GM12878 (cell line): ENCODE measurements at regions not wholly inside any gene's neighbourhood (a gene's known extent, or its start where the extent isn't known, plus 50 kb on each side); places are given as distances from the start of the nearest gene placed in this dataset.

ENCODE experiments used
- ATAC-seq: fragments of 200-7000 bp; cut with Tn5 transposase; 3 replicates; pipeline ENCODE4 v1.9.1; 2020; ENCODE audit warnings: mild to moderate bottlenecking, moderate library complexity
- BruUV-seq: library from RNA; stranded (reverse); fragments of 400-500 nt; replicated peaks from 2 replicates; lab custom pipeline; 2021; lab: Mats Ljungman, UMichigan
- CTCF ChIA-PET: fragments of 300-600 bp; sonication (Branson Sonifier 250); formaldehyde crosslinking; extraction: SDS; loops from one replicate; lab custom pipeline; 2021; ENCODE audit warnings: inconsistent platforms; lab: Yijun Ruan, JAX
- POLR2A ChIA-PET: fragments of 350-600 bp; formaldehyde crosslinking; extraction: SDS; loops from one replicate; lab custom pipeline; 2021; ENCODE audit warnings: inconsistent platforms; lab: Charles Lee
- RAD21 ChIA-PET: fragments of 300-600 bp; sonication (Branson Sonifier 250); formaldehyde crosslinking; loops from one replicate; lab custom pipeline; 2023; ENCODE audit warnings: antibody characterized with exemption; ENCODE audit not compliant: unreplicated experiment; lab: Charles Lee
- SMC1A ChIA-PET: fragments of 300-600 bp; sonication (Branson Sonifier 250); formaldehyde crosslinking; loops from one replicate; lab custom pipeline; 2023; ENCODE audit not compliant: unreplicated experiment, uncharacterized antibody; lab: Charles Lee
- DNase-seq: peaks from one replicate; pipeline ENCODE4 v3.0.0-alpha.2; 2011; ENCODE audit warnings: low read depth, low spot score
- FAIRE-seq: peaks from 3 replicates; lab custom pipeline; 2011; peaks lifted over from hg19 to GRCh38; lab: Jason Lieb, UNC
- H2AFZ ChIP-seq: 2 replicates; pipeline ENCODE4 v1.6.0; 2011; ENCODE audit warnings: low read depth, low read length, control low read depth; ENCODE audit not compliant: control insufficient read depth
- H3K27ac ChIP-seq: 2 replicates; pipeline ENCODE4 v1.5.1; 2011; ENCODE audit warnings: control low read depth; ENCODE audit not compliant: control insufficient read depth, insufficient read depth
- H3K27me3 ChIP-seq, 2 experiments: replicated peaks in 1 of 2; 2 replicates each; pipeline versions ENCODE4 v1.6.0 to v1.6.1; 2011; ENCODE audit warnings: low read length in 1 of 2; ENCODE audit not compliant: control insufficient read depth in 2 of 2, insufficient read depth in 2 of 2
- H3K36me3 ChIP-seq, 2 experiments: 2 replicates each; pipeline ENCODE4 v1.5.1; 2011; ENCODE audit warnings: low read length in 1 of 2; ENCODE audit not compliant: control insufficient read depth in 2 of 2, insufficient read depth in 2 of 2
- H3K4me1 ChIP-seq: 2 replicates; pipeline ENCODE4 v1.6.1; 2011; ENCODE audit warnings: mild to moderate bottlenecking, low read length, moderate library complexity, mixed read lengths; ENCODE audit not compliant: control insufficient read depth, insufficient read depth
- H3K4me2 ChIP-seq: 2 replicates; pipeline ENCODE4 v1.6.0; 2011; ENCODE audit warnings: control low read depth; ENCODE audit not compliant: control insufficient read depth, insufficient read depth
- H3K4me3 ChIP-seq: fragments of 200-600 bp; sonication (generic); 2 replicates; pipeline ENCODE4 v1.5.1; 2016
- H3K79me2 ChIP-seq: 2 replicates; pipeline ENCODE4 v1.6.0; 2011; ENCODE audit warnings: low read length; ENCODE audit not compliant: control insufficient read depth, insufficient read depth
- H3K9ac ChIP-seq: 2 replicates; pipeline ENCODE4 v1.8.0; 2011; ENCODE audit warnings: low read length, control low read depth, mixed read lengths; ENCODE audit not compliant: control insufficient read depth, insufficient read depth
- H3K9me3 ChIP-seq: replicated peaks from 3 replicates; pipeline ENCODE4 v1.5.1; 2011; ENCODE audit warnings: mild to moderate bottlenecking, low read length; ENCODE audit not compliant: control insufficient read depth, insufficient read depth
- H4K20me1 ChIP-seq: 2 replicates; pipeline ENCODE4 v1.6.0; 2011; ENCODE audit not compliant: control insufficient read depth, insufficient read depth
- ATF3 ChIP-seq: IDR thresholded peaks from 2 replicates; pipeline ENCODE4 v1.6.1; 2011; ENCODE audit warnings: low read depth, mild to moderate bottlenecking, low read length, moderate library complexity, borderline replicate concordance; ENCODE audit errors: extremely low read depth
- CHD4 ChIP-seq: fragments of 200-600 bp; sonication (generic); IDR thresholded peaks from 2 replicates; pipeline ENCODE4 v1.6.1; 2016; ENCODE audit warnings: mild to moderate bottlenecking
- CREM ChIP-seq: IDR thresholded peaks from 2 replicates; pipeline ENCODE4 v1.6.1; 2014; ENCODE audit warnings: antibody characterized with exemption, low read depth
- ESRRA ChIP-seq: IDR thresholded peaks from 2 replicates; pipeline ENCODE4 v1.6.1; 2012; ENCODE audit warnings: mild to moderate bottlenecking, low read length, improper control_type of control experiment
- ETV6 ChIP-seq, 2 experiments: fragments of 450-650 bp in 1 of 2; IDR thresholded peaks in 1 of 2; conservative IDR thresholded peaks in 1 of 2; 2 replicates each; pipeline ENCODE4 v1.6.1; 2014; ENCODE audit warnings: antibody characterized with exemption in 1 of 2, borderline replicate concordance in 1 of 2, low read depth in 1 of 2, mild to moderate bottlenecking in 1 of 2, moderate library complexity in 1 of 2
- FOXK2 ChIP-seq: fragments of 450-650 bp; IDR thresholded peaks from 2 replicates; pipeline ENCODE4 v1.6.1; 2017; ENCODE audit warnings: mild to moderate bottlenecking, moderate library complexity
- KLF5 ChIP-seq: fragments of 450-650 bp; IDR thresholded peaks from 2 replicates; pipeline ENCODE4 v1.6.1; 2014; ENCODE audit warnings: mild to moderate bottlenecking; ENCODE audit not compliant: partially characterized antibody
- MXI1 ChIP-seq: fragments of 150-350 bp; IDR thresholded peaks from 2 replicates; pipeline ENCODE4 v1.6.1; 2011; ENCODE audit warnings: low read depth, mild to moderate bottlenecking, inconsistent platforms, low read length, improper control_type of control experiment
- NFYB ChIP-seq: IDR thresholded peaks from 2 replicates; pipeline ENCODE4 v1.6.1; 2011; ENCODE audit warnings: low read depth, mild to moderate bottlenecking, low read length, improper control_type of control experiment, moderate library complexity; ENCODE audit not compliant: insufficient read depth
- RAD21 ChIP-seq: IDR thresholded peaks from 2 replicates; pipeline ENCODE4 v1.6.1; 2011; ENCODE audit warnings: mild to moderate bottlenecking, low read depth, low read length, moderate library complexity; ENCODE audit not compliant: insufficient read depth
- RFX5 ChIP-seq: IDR thresholded peaks from 2 replicates; pipeline ENCODE4 v1.6.1; 2011; ENCODE audit warnings: low read depth, low read length, improper control_type of control experiment
- SIX5 ChIP-seq: IDR thresholded peaks from 2 replicates; pipeline ENCODE4 v1.6.1; 2011; ENCODE audit warnings: mild to moderate bottlenecking, low read depth, low read length, moderate library complexity; ENCODE audit not compliant: severe bottlenecking
- SREBF2 ChIP-seq: IDR thresholded peaks from 2 replicates; pipeline ENCODE4 v1.6.1; 2012; ENCODE audit warnings: mild to moderate bottlenecking, low read length
- STAT1 ChIP-seq: fragments of 450-650 bp; conservative IDR thresholded peaks from 2 replicates; pipeline ENCODE4 v1.6.1; 2014; ENCODE audit warnings: antibody characterized with exemption, mild to moderate bottlenecking
- TARDBP ChIP-seq: IDR thresholded peaks from 2 replicates; pipeline ENCODE4 v1.6.1; 2016; ENCODE audit warnings: borderline replicate concordance
- WRNIP1 ChIP-seq: IDR thresholded peaks from 2 replicates; pipeline ENCODE4 v1.6.1; 2011; ENCODE audit warnings: low read depth, low read length, improper control_type of control experiment, borderline replicate concordance
- YBX1 ChIP-seq: fragments of 450-650 bp; IDR thresholded peaks from 2 replicates; pipeline ENCODE4 v1.6.1; 2016; ENCODE audit warnings: antibody characterized with exemption
- ZNF207 ChIP-seq: fragments of 450-650 bp; IDR thresholded peaks from 2 replicates; pipeline ENCODE4 v1.6.1; 2014; ENCODE audit warnings: antibody characterized with exemption, mild to moderate bottlenecking, borderline replicate concordance
- ZNF217 ChIP-seq: fragments of 450-650 bp; IDR thresholded peaks from 2 replicates; pipeline ENCODE4 v1.6.1; 2017; ENCODE audit warnings: antibody characterized with exemption, mild to moderate bottlenecking
- ZNF384 ChIP-seq: IDR thresholded peaks from 2 replicates; pipeline ENCODE4 v1.6.1; 2012; ENCODE audit warnings: low read depth, mild to moderate bottlenecking, low read length, improper control_type of control experiment, borderline replicate concordance
- WGBS: methylation state at CpG from one replicate; pipeline ENCODE4 v1.1.6; 2016; ENCODE audit warnings: low lambda C conversion rate; ENCODE audit not compliant: insufficient replicate concordance, insufficient coverage; ENCODE audit errors: missing lambda C conversion rate; 5-methylcytosine and 5-hydroxymethylcytosine counted together
- in situ Hi-C: fragments of 300-500 bp; cut with MboI; formaldehyde crosslinking; loops from 9 replicates; pipeline ENCODE4 v1.14.3; 2018; ENCODE audit warnings: mixed read lengths
- intact Hi-C: fragments of 100-400 bp; cut with micrococcal nuclease; formaldehyde crosslinking; loops from one replicate; pipeline ENCODE4 v1.14.2; 2022; ENCODE audit not compliant: unreplicated experiment
- TF ChIP-seq, protein P1 (sequence below): fragments of 450-650 bp; IDR thresholded peaks from 2 replicates; pipeline ENCODE4 v1.6.1; 2017; ENCODE audit warnings: mild to moderate bottlenecking

- TF ChIP-seq YBX1 (no peak), CREM (no peak), ETV6 (conservative IDR thresholded peaks at IDR 0.05 in 1 of 2, IDR thresholded peaks at IDR 0.05 in 1 of 2; ENCODE audit: borderline replicate concordance in 1 of 2, low read depth in 1 of 2) (no peak), RFX5 (no peak), STAT1 (no peak), SIX5 (no peak), ZNF207 (no peak)
- TF ChIP-seq, protein P1, sequence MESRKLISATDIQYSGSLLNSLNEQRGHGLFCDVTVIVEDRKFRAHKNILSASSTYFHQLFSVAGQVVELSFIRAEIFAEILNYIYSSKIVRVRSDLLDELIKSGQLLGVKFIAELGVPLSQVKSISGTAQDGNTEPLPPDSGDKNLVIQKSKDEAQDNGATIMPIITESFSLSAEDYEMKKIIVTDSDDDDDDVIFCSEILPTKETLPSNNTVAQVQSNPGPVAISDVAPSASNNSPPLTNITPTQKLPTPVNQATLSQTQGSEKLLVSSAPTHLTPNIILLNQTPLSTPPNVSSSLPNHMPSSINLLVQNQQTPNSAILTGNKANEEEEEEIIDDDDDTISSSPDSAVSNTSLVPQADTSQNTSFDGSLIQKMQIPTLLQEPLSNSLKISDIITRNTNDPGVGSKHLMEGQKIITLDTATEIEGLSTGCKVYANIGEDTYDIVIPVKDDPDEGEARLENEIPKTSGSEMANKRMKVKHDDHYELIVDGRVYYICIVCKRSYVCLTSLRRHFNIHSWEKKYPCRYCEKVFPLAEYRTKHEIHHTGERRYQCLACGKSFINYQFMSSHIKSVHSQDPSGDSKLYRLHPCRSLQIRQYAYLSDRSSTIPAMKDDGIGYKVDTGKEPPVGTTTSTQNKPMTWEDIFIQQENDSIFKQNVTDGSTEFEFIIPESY = no peak
These were observed 1574.2 kb downstream of the PLA2G4A start (continued) for GRCh38 chr1:188402986-188403385.

GRCh38 chr1:188406636-188407035 lies 1577.9 kb downstream of the PLA2G4A start:
- SMC1A ChIA-PET = interaction anchor here (1.0 kb wide), 1 partner anchor 11 kb away, joined by 3 read pairs; no protein-coding TSS in a partner anchor
- Histone ChIP-seq H3K4me1 (no peaks in the 10 kb centered on the region), H3K9me3 (no peaks in the 10 kb centered on the region), H4K20me1 (no peaks in the 10 kb centered on the region), H3K27ac (no peak overlapping the region), H3K36me3 (no peaks in the 10 kb centered on the region), H3K27me3 (no peaks in the 10 kb centered on the region), H3K4me2 (no peak overlapping the region), H3K79me2 (no peaks in the 10 kb centered on the region), H3K9ac (no peak overlapping the region), H2AFZ (no peak overlapping the region), H3K4me3 (no peak overlapping the region)
- 18% methylated on average over 2 of the region's 2 CpGs for WGBS
- BruUV-seq = no TSS peak
- no peak for DNase-seq
- in situ Hi-C loops = no loop called here
- RAD21 ChIA-PET = no interaction called here
- POLR2A ChIA-PET = no interaction called here
- CTCF ChIA-PET = no interaction called here
- no peak for ATAC-seq
- no peak for FAIRE-seq
- intact Hi-C loops = no loop called here
- no peak for TF ChIP-seq MXI1
- TF ChIP-seq RAD21 = no peak
- TF ChIP-seq ATF3 = no peak
- TF ChIP-seq FOXK2 = no peak
- no peak for TF ChIP-seq ZNF384
- TF ChIP-seq SREBF2 = no peak
- no peak for TF ChIP-seq ZNF217
- no peak for TF ChIP-seq KLF5
- no peak for TF ChIP-seq TARDBP
- TF ChIP-seq CHD4 = no peak
- TF ChIP-seq ESRRA = no peak
- TF ChIP-seq WRNIP1 = no peak
- no peak for TF ChIP-seq NFYB
